ES-I3 (cell line): ENCODE measurements at regions not wholly inside any gene's neighbourhood (a gene's known extent, or its start where the extent isn't known, plus 50 kb on each side); places are given as distances from the start of the nearest gene placed in this dataset.

Experiments
- H3K36me3 ChIP-seq: 2 replicates; pipeline ENCODE4 v1.6.1; 2013; ENCODE audit warnings: mild to moderate bottlenecking, low read length, control low read depth, moderate library complexity; ENCODE audit not compliant: insufficient read depth
- H3K4me1 ChIP-seq: 2 replicates; pipeline ENCODE4 v1.6.1; 2013; ENCODE audit warnings: mild to moderate bottlenecking, control low read depth, low read length; ENCODE audit not compliant: insufficient read depth
- H3K9ac ChIP-seq: 2 replicates; pipeline ENCODE4 v1.6.1; 2013; ENCODE audit warnings: low read depth, mild to moderate bottlenecking, low read length, moderate library complexity
- H3K9me3 ChIP-seq: 2 replicates; pipeline ENCODE4 v1.6.1; 2013; ENCODE audit warnings: mild to moderate bottlenecking, low read length, moderate library complexity; ENCODE audit not compliant: control insufficient read depth, insufficient read depth

GRCh38 chr18:70641156-70641775, 352.4 kb downstream of the SOCS6 start:
- H3K9ac ChIP-seq = no peak overlapping the region
- H3K4me1 ChIP-seq = 0 out of 2 replicates have a peak, but pooled peaks cover 3% of the 10 kb centered on the region
- H3K9me3 ChIP-seq = no peaks in the 10 kb centered on the region
- H3K36me3 ChIP-seq = no peaks in the 10 kb centered on the region

GRCh38 chr18:70640336-70640887, 351.6 kb downstream of the SOCS6 start:
- Histone ChIP-seq H3K4me1 (0 out of 2 replicates have a peak, but pooled peaks cover 3% of the 10 kb centered on the region), H3K9me3 (no peaks in the 10 kb centered on the region), H3K36me3 (no peaks in the 10 kb centered on the region), H3K9ac (no peak overlapping the region)

GRCh38 chr18:70636991-70637390, 348.1 kb downstream of the SOCS6 start:
- Histone ChIP-seq H3K4me1 (no peaks in the 10 kb centered on the region), H3K9me3 (no peaks in the 10 kb centered on the region)

GRCh38 chr18:70634576-70635147, 345.8 kb downstream of the SOCS6 start:
- H3K9me3 ChIP-seq = no peaks in the 10 kb centered on the region
- H3K36me3 ChIP-seq = no peaks in the 10 kb centered on the region
- no peak overlapping the region for H3K9ac ChIP-seq
- H3K4me1 ChIP-seq = no peaks in the 10 kb centered on the region

More at GRCh38 chr18:70636991-70637390, 348.1 kb downstream of the SOCS6 start:
- Histone ChIP-seq H3K9ac (no peak overlapping the region), H3K36me3 (no peaks in the 10 kb centered on the region)

GRCh38 chr18:70627182-70627802, 338.4 kb downstream of the SOCS6 start:
- H3K36me3 ChIP-seq = no peaks in the 10 kb centered on the region
- H3K4me1 ChIP-seq = no peaks in the 10 kb centered on the region
- no peak overlapping the region for H3K9ac ChIP-seq
- no peaks in the 10 kb centered on the region for H3K9me3 ChIP-seq

GRCh38 chr18:70622622-70623419, 334.0 kb downstream of the SOCS6 start:
- Histone ChIP-seq H3K9me3 (no peaks in the 10 kb centered on the region), H3K9ac (no peak overlapping the region), H3K4me1 (no peaks in the 10 kb centered on the region), H3K36me3 (no peaks in the 10 kb centered on the region)

- Histone ChIP-seq H3K4me1 (no peaks in the 10 kb centered on the region), H3K9me3 (no peaks in the 10 kb centered on the region), H3K36me3 (no peaks in the 10 kb centered on the region), H3K9ac (0 out of 2 replicates have a peak overlapping the region, but pooled peaks have one; percentile 11)
Measured at GRCh38 chr18:70621710-70622109, 332.9 kb downstream of the SOCS6 start.

GRCh38 chr18:70620837-70621612, 332.2 kb downstream of the SOCS6 start:
- no peaks in the 10 kb centered on the region for H3K36me3 ChIP-seq
- no peaks in the 10 kb centered on the region for H3K9me3 ChIP-seq
- no peaks in the 10 kb centered on the region for H3K4me1 ChIP-seq
- no peak overlapping the region for H3K9ac ChIP-seq

GRCh38 chr18:70617020-70617763, 328.3 kb downstream of the SOCS6 start:
- Histone ChIP-seq H3K36me3 (no peaks in the 10 kb centered on the region), H3K9me3 (no peaks in the 10 kb centered on the region), H3K9ac (no peak overlapping the region), H3K4me1 (no peaks in the 10 kb centered on the region)

GRCh38 chr18:70600225-70600925, 311.5 kb downstream of the SOCS6 start:
- no peaks in the 10 kb centered on the region for H3K4me1 ChIP-seq
- H3K9ac ChIP-seq = no peak overlapping the region
- no peaks in the 10 kb centered on the region for H3K9me3 ChIP-seq
- H3K36me3 ChIP-seq = no peaks in the 10 kb centered on the region

GRCh38 chr18:70598406-70598805, 309.6 kb downstream of the SOCS6 start:
- Histone ChIP-seq H3K36me3 (no peaks in the 10 kb centered on the region), H3K4me1 (no peaks in the 10 kb centered on the region), H3K9ac (no peak overlapping the region), H3K9me3 (no peaks in the 10 kb centered on the region)

GRCh38 chr18:70582981-70583380, 294.1 kb downstream of the SOCS6 start:
- H3K4me1 ChIP-seq = no peaks in the 10 kb centered on the region
- H3K36me3 ChIP-seq = no peaks in the 10 kb centered on the region
- H3K9ac ChIP-seq = no peak overlapping the region
- H3K9me3 ChIP-seq = no peaks in the 10 kb centered on the region

- H3K9me3 ChIP-seq = no peaks in the 10 kb centered on the region
- H3K4me1 ChIP-seq = no peaks in the 10 kb centered on the region
- no peaks in the 10 kb centered on the region for H3K36me3 ChIP-seq
- H3K9ac ChIP-seq = no peak overlapping the region
Measured at GRCh38 chr18:70578480-70578879, 289.6 kb downstream of the SOCS6 start.
